Activated CD8-positive, alpha-beta memory T cell treated with anti-CD3 and anti-CD28 coated beads, Interleukin-2, amount 50 U/mL, for 24 hours (primary cell): ENCODE measurements at regions not wholly inside any gene's neighbourhood (a gene's known extent, or its start where the extent isn't known, plus 50 kb on each side); places are given as distances from the start of the nearest gene placed in this dataset.

Experiments used
- DNase-seq: peaks from one replicate; pipeline ENCODE4 v3.0.0-alpha.2; 2020; ENCODE audit errors: extremely low read depth

- DNase-seq = no peak
These were observed 95.3 kb upstream of the ADO start for GRCh38 chr10:62709200-62709599.

- DNase-seq = no peak
These were observed 94.3 kb upstream of the ADO start for GRCh38 chr10:62710182-62710581.

GRCh38 chr10:62715383-62715782 is 89.1 kb upstream of the ADO start:
- no peak for DNase-seq

GRCh38 chr10:62718585-62718984 is 85.9 kb upstream of the ADO start:
- no peak for DNase-seq

GRCh38 chr10:62719061-62719460 is 85.5 kb upstream of the ADO start:
- DNase-seq = no peak

- DNase-seq = no peak
These were observed 82.8 kb upstream of the ADO start for GRCh38 chr10:62721687-62722086.

GRCh38 chr10:62723375-62723774 is 81.1 kb upstream of the ADO start:
- DNase-seq = no peak

GRCh38 chr10:62724465-62724864 is 80.1 kb upstream of the ADO start:
- DNase-seq = no peak

GRCh38 chr10:62726142-62726541 is 78.4 kb upstream of the ADO start:
- peak; percentile 54 for DNase-seq

- no peak for DNase-seq
These were observed 77.9 kb upstream of the ADO start for GRCh38 chr10:62726638-62727037.

- DNase-seq = no peak
These were observed 76.6 kb upstream of the ADO start for GRCh38 chr10:62727934-62728333.

GRCh38 chr10:62728479-62728878 is 76.0 kb upstream of the ADO start:
- no peak for DNase-seq

- DNase-seq = no peak
These were observed 71.5 kb upstream of the ADO start for GRCh38 chr10:62732841-62733653.

GRCh38 chr10:62733654-62734293 is 70.7 kb upstream of the ADO start:
- no peak for DNase-seq

GRCh38 chr10:62734781-62735463 is 69.6 kb upstream of the ADO start:
- DNase-seq = no peak

- DNase-seq = no peak
These were observed 68.9 kb upstream of the ADO start for GRCh38 chr10:62735464-62736167.

GRCh38 chr10:62736168-62736546 is 68.4 kb upstream of the ADO start:
- DNase-seq = no peak

GRCh38 chr10:62738916-62739315 is 65.6 kb upstream of the ADO start:
- DNase-seq = no peak

GRCh38 chr10:62740885-62741745 is 63.4 kb upstream of the ADO start:
- no peak for DNase-seq

GRCh38 chr10:62741996-62742395 is 62.5 kb upstream of the ADO start:
- DNase-seq = no peak

GRCh38 chr10:62742536-62743061 is 61.9 kb upstream of the ADO start:
- DNase-seq = no peak
